Bone marrow (tissue), 2 donors: ENCODE measurements at regions not wholly inside any gene's neighbourhood (a gene's known extent, or its start where the extent isn't known, plus 50 kb on each side); places are given as distances from the start of the nearest gene placed in this dataset.

ENCODE experiments used
- DNase-seq, 2 donors: peaks; one replicate each; lab custom pipeline; 2025; lab: John Stamatoyannopoulos, UW

DNA sequence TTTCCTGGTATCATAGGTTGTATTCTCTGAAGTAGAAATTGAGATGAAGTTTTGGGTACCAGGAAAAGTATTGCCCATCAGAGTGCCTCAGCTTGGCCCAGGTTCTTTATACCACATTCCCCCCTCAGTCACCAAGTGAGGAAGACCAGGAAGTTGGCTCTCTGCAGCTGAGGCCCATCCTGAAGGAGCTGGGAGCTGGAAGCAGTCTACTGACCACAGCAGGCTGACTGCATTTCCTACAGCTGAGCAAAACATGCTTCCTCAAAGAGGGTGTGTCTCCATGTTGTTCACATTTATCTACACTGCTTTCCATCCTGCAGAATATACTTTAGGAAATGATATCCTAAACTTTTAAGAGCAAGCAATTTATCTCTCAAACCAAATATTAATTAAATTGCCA lies 654.6 kb downstream of the ELAVL2 start:
- no peak for DNase-seq

DNA sequence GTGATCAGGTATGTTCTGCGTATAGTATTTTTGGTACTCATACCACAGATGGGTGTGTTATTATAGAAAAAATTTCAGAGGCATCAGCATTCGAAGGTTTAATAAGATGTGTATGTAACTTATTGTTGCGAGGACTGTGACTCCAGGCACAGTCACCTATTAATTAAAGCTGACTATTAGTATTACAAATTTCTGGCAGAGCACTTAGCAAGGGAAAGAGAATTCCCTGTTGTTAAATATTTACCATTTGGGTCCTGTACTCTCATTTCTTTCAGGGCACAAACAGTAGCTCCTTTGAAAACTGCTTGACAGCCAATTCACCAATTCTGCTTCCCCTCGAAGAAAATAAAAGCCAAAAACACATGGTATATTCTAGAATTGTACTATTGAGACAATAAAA lies 653.8 kb downstream of the ELAVL2 start:
- no peak for DNase-seq

DNA sequence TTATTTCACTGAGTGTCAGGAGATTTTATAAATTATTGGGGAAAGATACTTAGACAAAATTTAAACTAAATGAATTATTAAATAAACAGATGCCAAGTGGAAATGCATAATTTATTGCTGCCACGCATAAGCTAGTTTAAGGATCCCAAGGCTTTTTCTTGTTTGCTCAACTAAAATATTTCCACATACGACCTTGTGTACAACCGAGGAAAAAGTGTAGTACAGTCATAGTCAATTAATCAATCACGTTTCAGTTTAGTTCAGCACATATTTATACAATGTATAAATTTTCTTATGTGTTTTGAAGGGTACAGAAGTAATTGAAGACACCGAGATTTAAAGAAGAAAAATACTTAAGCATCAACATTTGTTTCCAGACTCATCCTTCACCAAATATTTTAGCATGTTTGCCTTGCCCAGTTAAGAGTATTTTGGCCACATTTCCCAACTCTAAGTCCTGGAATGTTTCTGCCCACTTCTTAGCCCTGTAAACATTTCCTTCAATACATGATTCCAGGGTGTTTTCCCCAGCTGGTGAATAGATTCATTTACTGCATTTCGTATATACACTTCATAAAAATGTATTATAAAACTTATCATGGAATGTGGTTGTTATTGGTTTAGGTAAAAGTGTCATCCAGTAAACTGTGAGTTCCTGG lies 652.9 kb downstream of the ELAVL2 start:
- no peak for DNase-seq

DNA sequence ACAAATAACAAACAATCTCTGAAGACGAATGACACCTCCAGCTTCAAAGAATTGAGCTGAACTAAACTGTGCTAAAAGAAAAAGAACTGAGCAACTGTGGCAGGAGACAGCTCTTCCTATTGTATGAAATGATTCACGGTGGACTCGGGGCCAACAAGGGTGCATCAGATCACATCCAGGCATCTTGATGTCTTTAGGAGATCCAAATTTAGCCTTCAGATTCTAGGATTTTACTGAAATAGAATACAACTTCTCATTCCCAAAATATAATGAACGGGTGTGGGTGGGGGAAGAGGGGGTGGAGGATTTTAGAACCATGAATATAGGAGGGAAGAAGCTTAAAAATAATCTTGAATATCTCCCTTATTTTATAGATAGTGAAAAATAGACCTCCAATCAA lies 631.8 kb downstream of the ELAVL2 start:
- no peak for DNase-seq

DNA sequence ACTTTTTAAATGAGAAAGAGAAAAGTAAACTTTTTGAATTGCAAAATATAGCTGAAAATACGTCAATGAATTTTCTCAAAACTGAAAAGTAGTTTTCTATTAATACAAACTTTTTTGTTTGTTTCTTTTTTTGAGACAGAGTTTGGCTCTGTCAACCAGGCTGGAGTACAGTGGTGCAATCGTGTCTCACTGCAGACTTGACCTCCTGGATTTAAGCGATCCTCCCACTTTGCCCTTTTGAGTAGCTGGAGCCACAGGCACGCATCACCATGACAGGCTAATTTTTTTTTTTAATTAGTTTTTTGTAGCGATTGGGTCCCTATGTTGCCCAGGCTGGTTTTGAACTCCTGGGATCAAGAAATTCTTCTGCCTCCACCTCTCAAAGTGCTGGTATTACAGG lies 610.4 kb downstream of the ELAVL2 start:
- no peak for DNase-seq

DNA sequence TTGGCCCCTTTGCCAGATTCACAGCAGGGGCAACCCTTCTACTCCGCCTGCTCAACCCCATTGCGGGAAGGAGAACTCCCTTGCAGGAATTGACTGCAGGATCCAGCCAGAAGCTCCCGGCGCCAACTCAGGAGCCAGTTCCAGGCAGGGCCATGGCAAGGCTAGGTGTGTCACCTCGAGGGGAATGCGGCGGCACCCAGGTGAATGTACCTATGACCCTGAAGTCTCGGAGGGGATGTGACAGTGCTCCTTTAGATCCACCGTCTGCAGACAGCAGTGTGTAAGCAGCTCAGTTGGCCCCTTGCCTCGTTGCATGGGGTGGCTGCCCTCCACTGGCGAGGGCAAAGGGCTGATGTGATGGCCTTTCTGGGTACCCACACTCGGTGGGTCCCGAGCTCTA lies 606.6 kb downstream of the ELAVL2 start:
- no peak for DNase-seq

DNA sequence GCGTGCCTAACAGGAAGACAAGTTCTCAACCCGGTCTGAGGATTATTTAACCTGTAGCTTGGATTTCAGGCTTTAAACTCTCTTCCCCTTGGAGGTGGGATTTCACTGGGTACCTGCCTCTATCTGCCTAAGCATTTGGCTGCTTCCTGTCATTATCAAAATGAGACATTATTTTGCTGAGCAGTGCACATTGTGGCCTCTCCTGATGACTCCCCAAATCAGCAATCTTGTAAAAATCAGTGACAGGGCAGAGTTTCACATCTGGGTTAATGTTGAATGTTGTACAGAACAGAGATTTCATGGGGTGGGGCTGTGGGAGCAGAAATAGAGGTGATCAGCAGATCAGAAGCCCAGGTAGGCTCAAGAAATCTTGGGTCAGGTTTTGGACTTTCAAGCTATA lies 605.9 kb downstream of the ELAVL2 start:
- no peak for DNase-seq

DNA sequence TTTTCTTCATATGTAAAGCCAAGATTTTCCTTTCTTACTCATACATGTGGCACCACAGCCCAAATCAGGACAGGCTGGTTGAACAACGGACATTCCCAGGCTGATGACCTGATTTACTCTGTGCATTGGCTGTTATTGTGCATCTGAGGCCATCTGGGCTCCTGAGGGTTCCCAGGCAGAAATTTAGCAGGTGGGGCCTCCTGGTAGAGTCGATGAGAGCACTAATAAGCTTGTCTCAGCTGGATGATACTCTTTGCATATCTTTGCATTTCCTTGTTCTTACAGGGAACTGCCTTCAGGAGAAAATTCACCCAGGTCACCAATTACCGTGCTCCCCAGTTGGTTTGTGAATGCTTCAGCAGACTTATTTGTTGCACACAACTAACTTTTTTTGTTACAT lies 605.1 kb downstream of the ELAVL2 start:
- DNase-seq: no peak

DNA sequence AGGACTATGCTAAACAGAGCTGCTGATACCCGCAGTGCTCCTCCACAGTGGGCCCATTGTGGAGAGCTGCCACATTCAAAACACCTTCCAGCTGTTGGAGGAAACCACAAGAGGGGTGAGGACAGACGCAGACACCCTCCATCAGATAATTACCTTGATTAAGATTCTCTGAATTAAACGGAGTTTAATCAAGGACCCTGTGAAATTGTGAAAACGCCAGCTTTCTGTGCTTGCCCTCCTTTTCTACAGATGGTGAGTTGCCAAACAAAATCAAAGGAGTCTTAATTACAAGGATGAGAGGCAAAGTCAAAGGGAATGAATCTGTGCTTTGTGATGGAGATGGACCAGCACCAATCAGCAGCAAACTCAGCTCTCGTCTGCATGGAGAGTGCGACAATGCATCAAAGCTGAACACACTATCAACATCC lies 596.1 kb downstream of the ELAVL2 start:
- no peak for DNase-seq

DNA sequence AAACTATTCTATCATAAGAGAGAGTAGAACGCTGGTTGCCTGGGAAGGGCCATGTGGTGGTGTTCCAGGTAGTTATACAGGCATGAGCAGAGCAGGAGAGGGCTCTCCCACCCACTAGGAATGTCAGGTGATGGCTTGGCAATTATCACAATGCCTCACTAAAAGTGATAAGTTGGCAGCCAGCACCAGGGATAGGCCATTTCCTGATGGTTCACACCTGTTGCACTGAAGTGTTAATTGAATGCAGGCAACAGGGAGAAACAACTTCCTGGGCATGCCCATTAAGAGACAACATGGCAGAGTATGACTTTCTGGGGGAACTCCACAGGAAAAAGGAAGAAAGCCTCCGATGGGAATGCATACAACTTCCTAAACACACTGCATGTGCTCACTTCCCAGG lies 593.2 kb downstream of the ELAVL2 start:
- no peak for DNase-seq

DNA sequence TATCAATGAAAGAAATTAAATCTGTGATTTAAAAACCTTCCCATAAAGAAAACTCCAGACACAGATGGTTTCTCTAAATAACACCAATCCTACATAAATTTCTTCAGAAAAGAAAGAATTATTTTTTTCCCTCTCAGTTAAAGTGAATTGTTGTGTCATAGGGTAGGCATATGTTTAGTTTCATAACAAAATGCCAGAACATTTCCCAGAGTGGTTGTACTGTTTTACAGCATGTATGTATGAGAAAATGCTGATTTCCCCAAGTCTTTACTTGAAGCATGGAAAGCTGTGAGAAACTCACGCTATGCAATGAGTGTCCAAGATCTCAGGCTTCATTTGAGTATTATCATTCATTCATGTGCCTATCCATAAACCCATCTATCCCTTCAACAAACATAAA lies 582.5 kb downstream of the ELAVL2 start:
- DNase-seq: no peak

DNA sequence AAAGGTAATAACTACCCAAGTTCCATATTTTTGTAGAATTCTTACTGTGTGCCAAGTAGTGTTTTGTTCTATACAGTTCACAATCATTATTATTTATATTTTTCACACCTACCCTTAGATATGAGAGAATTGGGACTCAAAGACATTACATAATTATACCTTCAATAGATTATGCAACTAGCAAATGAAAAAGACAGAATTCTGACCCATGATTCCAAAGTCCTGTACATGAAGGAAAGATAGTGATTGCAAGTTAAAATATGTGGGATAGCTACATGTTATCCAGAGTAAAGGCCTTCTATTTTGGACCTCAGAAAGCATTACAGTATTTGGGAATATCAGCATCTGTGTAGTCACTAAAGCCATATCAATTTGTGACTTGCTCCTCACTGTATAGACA lies 581.0 kb downstream of the ELAVL2 start:
- no peak for DNase-seq

DNA sequence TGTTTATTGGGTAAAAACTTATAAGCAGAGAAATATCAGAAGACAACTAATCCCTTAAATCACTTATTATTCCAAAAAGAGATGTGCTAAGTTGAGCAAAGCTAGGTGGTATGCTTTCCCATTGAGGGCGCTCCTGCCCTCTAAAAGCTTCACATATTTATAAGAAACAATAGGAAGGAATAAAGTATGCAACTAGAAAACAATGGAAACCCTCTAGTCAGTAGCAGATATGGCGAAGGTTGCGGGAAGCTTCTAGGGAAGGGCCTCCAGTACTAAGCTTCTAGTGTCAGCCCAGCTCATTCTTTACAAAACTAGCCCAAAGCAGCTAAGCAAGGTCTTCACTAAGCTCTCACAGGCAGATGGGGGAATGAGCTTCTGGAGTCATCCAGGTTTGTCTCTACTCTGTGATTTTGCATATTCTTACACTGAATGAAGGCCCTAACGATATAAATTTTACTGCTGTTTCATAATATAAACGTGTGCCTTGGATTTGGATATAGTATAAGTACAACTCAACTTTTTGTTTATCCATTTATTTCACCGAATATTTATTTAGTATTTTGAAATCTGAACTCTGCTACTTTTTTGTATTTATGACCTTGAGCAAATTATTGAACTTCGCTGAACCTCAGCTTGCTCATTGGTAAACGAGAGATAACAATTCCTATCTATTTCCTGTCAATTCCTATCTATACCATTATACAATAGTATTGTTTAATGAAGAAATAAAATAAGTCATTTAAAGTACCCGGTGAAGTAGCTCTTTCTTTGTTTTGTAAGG lies 571.4 kb downstream of the ELAVL2 start:
- DNase-seq: no peak

DNA sequence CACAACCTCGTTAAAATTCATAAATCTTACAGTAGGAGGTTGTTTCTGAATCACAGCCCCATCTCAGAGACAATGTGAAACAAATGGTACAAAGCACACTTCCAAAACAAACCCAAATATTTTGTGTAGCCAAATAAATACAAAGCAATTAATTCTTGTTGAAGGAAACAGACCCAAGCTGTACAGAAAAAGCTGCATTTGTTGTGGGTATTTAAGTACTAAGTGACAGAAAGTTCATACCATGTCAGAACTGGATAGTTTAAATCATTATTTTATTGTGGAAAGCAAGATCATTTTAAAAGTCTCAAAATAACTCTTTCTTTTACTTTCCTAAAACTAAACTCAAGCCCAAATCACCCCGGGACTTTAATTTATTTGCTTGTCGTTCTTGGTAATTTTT lies 570.7 kb downstream of the ELAVL2 start:
- no peak for DNase-seq

DNA sequence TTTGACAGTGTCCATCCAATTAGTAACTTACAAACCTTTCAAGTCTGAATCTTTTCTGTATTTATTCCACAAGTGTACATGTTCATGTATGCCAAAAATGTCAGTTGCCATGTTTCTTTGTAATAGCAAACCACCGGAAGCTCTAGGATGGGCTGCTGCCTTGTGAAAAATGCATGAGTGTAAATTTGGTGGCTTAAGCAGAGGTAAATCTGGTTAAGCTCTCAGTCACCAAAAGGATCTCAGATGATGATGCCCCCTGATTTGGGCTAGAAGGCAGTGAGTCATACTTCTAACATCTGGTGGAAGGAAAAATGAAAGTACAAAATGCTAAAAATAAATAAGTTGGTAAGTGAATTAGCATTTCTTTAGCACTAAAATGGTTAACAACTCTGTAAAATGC lies 567.5 kb downstream of the ELAVL2 start:
- DNase-seq: no peak

DNA sequence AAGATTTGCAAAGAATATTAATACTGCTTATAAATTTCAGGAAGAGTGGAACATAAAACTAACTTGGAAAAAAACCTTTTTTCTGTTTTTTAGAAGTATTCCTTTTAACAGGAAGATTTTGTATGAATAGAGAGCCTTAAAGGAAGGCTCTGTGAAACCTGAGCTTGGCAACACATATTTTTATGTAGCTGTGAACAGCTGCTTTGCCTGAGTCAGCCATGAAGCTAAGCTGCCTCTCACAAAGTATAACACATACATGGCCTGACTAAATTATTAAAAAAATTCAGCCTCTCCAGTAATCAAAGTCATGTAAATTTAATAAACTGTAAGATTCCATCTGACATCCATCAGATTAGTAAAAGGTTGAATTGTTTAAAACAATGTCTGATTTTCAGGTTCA lies 547.5 kb downstream of the ELAVL2 start:
- no peak for DNase-seq

DNA sequence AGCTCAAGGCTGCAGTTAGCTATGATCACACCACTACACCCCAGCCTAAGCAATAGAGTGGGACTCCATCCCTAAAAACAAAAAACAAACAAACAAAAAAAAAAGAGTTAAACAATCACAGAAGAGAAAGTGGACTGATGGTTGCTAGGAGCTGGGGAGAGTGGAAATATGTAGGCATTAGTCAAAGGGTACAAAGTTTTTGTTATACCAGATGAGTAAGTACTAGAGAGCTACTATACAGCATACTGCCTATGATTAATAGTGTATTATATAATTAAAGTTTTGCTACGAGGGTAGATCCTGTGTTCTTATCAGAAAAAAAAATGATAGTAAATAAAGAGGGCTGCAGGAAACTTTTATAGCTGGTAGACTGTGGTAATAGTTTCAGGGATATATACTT lies 538.6 kb downstream of the ELAVL2 start:
- DNase-seq: no peak

DNA sequence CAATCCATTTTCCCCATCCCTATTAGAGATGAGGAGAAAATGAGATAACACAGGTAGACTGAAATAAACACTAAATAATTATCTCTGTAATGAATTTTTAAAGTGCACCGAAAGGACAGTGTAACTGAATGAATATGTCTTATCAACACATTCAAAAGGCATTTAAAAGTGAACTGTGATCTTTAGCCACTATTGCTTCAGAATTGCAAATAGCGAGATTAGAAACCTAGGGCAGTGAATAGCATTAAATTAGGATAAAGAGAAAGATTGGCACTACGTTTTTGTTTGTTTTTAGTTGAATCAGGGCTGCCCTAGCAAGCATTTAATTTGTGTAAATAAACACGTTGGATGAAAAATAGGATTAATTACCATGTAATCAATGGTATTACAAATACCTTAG lies 537.5 kb downstream of the ELAVL2 start:
- no peak for DNase-seq

DNA sequence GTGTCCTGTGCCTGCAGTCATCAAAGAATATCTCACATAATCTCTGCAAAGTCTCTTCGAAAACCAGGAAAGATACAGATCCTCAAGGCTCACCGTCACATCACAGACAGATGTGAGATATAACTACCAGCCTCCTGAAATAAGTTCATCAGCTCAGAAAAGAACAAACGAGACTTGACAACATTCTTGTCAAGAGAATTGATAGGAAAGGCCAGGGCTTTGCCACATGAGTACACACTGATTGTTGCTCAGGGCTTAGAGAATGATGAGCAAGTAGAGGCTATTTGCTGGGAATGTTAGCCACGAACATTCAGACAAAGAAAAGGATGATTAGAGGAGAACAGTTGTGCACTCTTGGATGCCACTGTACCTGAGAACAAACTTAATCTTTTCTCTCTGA lies 535.1 kb downstream of the ELAVL2 start:
- DNase-seq: no peak

DNA sequence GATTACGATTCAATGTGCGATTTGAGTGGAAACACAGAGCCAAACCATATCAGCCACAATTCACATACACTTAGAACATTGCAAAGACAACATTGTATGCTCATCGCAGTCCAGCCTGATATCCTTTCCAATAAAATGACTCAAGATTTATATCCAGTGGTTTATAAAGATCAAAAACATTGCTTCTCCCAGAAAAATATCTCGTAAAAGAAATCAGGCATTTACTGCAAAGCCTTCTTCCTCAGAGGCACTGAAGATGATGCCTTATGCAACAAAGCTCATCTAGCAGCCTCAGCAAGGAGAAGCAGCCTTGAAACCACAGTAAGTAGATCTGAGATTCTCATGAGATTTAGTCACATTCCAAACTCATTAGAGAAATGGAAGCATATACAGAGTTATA lies 523.8 kb downstream of the ELAVL2 start:
- no peak for DNase-seq

DNA sequence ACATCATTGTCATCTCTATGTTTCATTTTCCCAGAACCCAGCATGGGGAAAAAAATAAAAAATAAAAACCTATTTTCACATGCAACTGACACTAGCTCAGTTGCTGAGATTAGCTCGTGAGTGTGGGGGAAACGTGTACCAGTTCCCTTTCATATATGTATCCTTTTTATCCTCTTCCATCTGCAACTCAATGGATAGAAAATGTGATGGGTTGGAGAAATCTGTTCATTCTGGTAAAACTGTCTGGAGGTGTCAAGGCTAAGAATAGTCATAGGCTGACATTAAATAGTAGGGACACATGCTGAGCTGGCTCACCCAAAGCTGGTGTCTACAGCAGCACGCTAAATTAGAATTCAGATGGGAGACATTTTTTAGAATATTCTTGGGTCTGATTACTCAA lies 519.3 kb downstream of the ELAVL2 start:
- DNase-seq: no peak

DNA sequence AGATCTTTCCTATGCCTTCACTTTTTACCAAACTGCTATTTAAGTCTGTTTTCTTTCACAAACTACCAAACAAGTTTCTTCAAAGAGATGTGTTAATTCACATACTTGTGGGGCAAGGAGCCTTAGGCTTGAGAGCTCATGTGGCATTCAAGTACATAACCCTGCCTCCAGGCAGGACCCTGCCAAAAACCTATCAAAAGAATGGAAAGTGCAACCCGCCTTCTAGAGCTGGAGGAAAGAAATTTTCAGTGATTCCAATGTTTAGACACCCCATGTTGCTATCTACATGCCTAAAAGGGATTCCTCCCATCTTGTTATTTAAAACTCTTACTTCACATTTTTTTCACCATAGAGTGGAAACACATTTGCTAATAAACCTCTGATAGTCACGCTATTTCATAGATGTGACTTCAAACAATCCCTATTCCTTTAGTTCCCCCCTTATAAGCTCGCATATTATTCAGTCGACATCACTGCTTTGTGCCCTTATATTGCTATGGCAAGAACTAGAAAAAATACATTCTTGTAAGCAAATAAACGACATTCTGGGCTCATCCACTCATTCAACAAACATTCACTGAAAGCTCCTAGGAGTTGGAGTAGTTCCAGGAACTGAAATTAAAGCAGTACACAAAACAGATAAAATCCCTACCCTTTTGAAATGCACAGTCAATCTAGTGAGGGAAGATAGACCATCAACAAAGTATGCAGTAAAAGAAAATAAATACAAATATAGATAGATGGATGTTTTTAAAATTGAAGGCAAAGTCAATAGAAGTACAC lies 518.1 kb downstream of the ELAVL2 start:
- DNase-seq: no peak

DNA sequence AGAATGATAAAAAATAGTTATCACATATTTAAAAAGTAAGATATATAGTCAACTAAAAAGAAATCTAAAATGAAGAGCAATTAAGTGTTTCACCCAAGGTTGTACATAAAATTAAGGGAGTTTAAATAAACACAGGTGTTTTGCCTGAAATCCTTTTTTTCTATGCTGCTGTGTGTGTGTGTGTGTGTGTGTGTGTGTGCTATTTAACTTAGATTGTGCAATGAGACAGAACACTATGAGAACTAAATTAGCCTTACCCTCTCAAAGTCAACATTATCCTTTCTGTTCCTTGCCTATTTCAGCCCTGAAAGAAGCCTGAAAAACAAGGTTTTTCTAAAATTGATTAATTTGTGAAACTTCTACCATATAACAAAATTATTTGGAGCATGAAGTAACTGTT lies 516.2 kb downstream of the ELAVL2 start:
- DNase-seq: no peak
